Ovary (tissue), 3 donors: ENCODE measurements at regions not wholly inside any gene's neighbourhood (a gene's known extent, or its start where the extent isn't known, plus 50 kb on each side); places are given as distances from the start of the nearest gene placed in this dataset.

Experiments used
- CTCF ChIP-seq, 3 donors: fragments of 450-650 bp in 2 of 3; fragments of 200-600 bp in 1 of 3; IDR thresholded peaks; one replicate each; pipeline versions ENCODE4 v1.5.1 to v1.8.0; 2016 to 2022; ENCODE audit warnings: antibody characterized with exemption in 3 of 3, mild to moderate bottlenecking in 1 of 3
- EP300 ChIP-seq: sonication (generic); formaldehyde crosslinking; IDR thresholded peaks from one replicate; pipeline ENCODE4 v1.6.1; 2017; ENCODE audit warnings: antibody characterized with exemption
- donor health status: DM: no; HTN: no; CAD: no.

- no peak for TF ChIP-seq CTCF (IDR thresholded peaks at IDR 0.05)
- TF ChIP-seq EP300, result no peak
These were observed 1052.9 kb downstream of the GALC start for GRCh38 chr14:86940106-86940505.
